Omental fat pad (tissue), 3 donors: ENCODE measurements at regions not wholly inside any gene's neighbourhood (a gene's known extent, or its start where the extent isn't known, plus 50 kb on each side); places are given as distances from the start of the nearest gene placed in this dataset.

Experiments
- ATAC-seq: fragments of 150-250 bp; one replicate; pipeline ENCODE4 v1.9.1; 2016; ENCODE audit warnings: mild to moderate bottlenecking, moderate library complexity; ENCODE audit not compliant: low FRiP score
- DNase-seq: peaks from one replicate; pipeline ENCODE4 v3.0.0-alpha.2; 2019; ENCODE audit warnings: low spot score
- TF ChIP-seq, protein P1 (sequence below), 3 donors: fragments of 450-650 bp; IDR thresholded peaks; one replicate each; pipeline ENCODE4 v1.5.1; 2016 to 2017; ENCODE audit warnings: antibody characterized with exemption in 3 of 3, mild to moderate bottlenecking in 3 of 3, moderate library complexity in 2 of 3

DNA sequence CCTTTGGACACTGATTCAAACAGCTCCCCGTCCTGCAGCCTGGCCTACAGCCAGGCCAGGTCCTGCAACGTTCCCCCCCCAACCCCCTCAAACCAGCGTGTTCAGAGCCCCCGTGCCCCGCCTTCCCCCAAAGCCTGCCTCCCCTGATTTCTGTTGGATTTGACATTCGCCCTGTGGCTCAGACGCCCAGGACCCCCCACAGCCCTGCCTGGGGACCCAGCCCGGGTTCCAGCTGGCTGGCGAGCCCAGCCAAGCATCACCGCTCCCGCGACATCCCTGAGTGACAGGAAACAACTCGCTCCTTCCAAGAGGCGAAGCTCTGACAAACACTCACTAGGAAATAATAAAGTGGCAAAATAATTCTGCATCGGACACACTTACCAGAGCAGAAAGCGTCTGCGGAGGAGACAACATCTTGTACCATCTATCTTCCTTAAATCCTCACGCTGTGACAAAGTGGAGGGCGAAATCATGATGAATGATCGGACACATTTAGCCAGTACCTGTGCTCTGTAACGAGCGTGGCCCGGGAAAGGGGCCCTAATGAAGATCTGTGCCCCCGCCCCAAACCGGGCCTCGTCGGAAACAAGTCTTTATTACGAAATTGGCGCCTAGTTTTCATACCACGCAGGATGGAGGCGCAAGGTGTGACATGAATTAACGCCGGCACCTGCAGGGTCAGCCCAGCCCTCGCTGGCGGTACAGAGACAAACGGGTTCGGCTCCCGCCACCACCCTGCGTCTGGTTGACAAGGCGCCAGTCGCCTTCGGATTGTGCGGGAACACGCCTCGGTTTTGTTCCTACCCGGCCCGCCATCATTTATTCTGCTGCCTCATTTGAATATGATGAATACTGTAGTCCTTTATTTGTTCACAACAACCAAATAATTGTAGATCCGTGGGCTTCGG is 91.0 kb upstream of the MVB12B start:
- TF ChIP-seq, protein P1, sequence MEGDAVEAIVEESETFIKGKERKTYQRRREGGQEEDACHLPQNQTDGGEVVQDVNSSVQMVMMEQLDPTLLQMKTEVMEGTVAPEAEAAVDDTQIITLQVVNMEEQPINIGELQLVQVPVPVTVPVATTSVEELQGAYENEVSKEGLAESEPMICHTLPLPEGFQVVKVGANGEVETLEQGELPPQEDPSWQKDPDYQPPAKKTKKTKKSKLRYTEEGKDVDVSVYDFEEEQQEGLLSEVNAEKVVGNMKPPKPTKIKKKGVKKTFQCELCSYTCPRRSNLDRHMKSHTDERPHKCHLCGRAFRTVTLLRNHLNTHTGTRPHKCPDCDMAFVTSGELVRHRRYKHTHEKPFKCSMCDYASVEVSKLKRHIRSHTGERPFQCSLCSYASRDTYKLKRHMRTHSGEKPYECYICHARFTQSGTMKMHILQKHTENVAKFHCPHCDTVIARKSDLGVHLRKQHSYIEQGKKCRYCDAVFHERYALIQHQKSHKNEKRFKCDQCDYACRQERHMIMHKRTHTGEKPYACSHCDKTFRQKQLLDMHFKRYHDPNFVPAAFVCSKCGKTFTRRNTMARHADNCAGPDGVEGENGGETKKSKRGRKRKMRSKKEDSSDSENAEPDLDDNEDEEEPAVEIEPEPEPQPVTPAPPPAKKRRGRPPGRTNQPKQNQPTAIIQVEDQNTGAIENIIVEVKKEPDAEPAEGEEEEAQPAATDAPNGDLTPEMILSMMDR (IDR thresholded peaks at IDR 0.05) = no peak
- ATAC-seq (no peak), DNase-seq (no peak)

DNA sequence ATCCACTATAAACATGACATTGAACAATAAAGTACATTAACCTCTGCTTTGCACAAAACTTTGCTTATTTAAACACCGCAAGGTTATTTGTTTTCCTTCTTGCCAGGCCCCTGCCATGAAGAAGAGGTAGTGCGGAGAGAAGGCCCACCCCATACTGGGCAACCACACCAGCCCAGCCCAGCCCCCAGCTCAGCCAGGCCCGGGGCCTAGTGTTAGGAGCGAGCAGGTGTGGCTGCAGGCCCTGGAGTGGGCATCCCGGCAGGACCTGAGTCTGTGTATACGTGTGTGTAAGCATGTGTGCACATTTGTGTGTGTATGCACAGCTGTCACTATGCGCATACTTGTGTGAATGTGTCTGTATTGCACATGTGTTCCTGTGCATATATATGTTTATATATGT is 90.4 kb upstream of the MVB12B start:
- ATAC-seq = no peak
- TF ChIP-seq, protein P1 (IDR thresholded peaks at IDR 0.05) = no peak
- DNase-seq = no peak

DNA sequence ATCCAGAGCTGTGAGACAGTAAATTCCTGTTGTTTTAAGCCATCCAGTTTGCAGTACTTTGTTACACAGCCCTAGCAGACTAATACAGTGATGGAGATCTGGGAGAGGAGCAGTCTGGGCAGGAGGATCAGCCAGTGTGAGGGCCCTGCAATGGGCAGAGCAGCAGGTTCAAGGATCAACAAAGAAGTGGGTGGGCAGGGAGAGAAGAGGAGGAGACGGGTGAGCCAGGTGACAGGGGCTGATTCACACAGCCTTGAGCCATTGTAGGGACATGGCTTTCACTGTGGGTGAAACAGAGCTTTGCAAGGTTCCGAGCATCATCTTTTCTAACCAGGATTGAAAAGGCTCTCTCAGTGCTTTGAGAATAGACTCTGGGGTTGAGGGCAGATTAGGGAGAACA is 88.2 kb upstream of the MVB12B start:
- DNase-seq (no peak), ATAC-seq (no peak)
- TF ChIP-seq, protein P1 (IDR thresholded peaks at IDR 0.05) = no peak

DNA sequence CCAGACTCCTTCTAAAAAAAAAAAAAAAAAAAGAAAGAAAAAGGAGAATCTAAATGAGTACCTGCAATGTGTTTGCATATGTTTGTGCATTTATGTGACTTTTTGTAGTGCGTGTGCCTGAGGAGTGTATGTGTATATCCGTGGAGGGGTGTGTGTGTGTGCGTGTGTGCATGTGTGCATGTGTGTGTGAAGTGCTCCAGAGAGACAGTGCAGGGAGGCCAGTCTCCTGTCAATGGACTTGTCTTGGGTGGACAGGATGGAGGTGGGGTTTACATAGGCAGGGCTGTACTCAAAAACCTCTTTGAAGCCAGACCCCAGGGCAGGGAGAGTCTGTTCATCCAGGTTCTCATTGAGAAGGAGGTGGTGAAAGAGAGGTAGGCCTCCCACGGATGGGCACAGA is 87.1 kb upstream of the MVB12B start:
- TF ChIP-seq, protein P1 (IDR thresholded peaks at IDR 0.05) = no peak
- no peak for DNase-seq
- no peak for ATAC-seq

DNA sequence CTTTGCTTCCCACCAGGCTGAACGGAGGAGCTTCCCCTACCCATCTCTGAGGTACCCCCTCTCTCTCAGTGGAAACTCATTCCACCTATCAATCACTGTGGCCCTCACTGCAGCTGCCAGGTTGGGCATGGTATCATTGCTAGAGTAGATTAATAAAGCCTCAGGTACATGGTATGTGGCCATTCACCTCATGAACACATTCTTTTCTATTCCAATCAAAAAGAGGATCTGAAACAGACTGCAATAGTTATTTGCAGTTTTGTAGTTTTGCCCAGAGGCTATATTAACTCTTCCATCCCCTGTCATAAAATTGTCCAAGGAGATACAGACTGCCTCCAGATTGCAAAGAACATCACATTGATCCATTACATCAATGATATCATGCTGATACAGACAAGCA is 85.8 kb upstream of the MVB12B start:
- ATAC-seq = no peak
- TF ChIP-seq, protein P1 (IDR thresholded peaks at IDR 0.05) = no peak

DNA sequence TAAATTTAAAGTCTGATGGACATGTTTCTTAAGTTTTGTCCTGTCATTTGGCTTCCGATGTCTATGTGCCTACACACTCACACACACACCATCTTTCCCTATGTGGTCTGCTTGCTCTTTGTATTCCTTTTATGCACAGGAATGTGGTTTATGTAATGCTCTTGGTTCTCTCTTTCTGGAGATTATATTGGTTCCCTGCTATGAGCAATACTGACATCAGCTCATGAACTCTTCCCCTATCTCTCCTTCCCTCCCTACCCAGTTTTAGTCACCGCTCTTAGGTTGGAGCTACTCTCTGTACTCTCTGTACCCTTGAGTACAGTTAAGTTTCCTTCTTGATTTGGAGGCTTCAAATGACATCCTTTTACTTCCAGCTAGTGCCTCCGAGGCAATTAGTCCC is 77.9 kb upstream of the MVB12B start:
- no peak for DNase-seq
- TF ChIP-seq, protein P1 (IDR thresholded peaks at IDR 0.05) = no peak
- no peak for ATAC-seq

More for the DNA sequence above, 85.8 kb upstream of the MVB12B start:
- DNase-seq = no peak
